ENCODE measurements at regions not wholly inside any gene's neighbourhood (a gene's known extent, or its start where the extent isn't known, plus 50 kb on each side); places are given as distances from the start of the nearest gene placed in this dataset.

- Histone ChIP-seq H3K27ac (ENCODE audit: insufficient read length, low read depth, low read length) (no peak overlapping the region), H2BK15ac (ENCODE audit: low read depth, low read length) (no peak overlapping the region), H3K9me3 (ENCODE audit: control insufficient read depth, low read depth, low read length) (no peaks in the 10 kb centered on the region), H4K5ac (ENCODE audit: insufficient read length, low read depth, low read length) (no peak overlapping the region), H3K27me3 (ENCODE audit: insufficient read depth, low read length) (no peaks in the 10 kb centered on the region), H3K4me2 (ENCODE audit: insufficient read depth, insufficient read length, low read length) (no peak overlapping the region), H3T11ph (ENCODE audit: low read length) (no peak overlapping the region), H3K79me1 (ENCODE audit: insufficient read depth, low read depth, low read length, poor library complexity, severe bottlenecking) (no peaks in the 10 kb centered on the region), H3K79me2 (ENCODE audit: insufficient read depth, low read length) (no peaks in the 10 kb centered on the region), H4K91ac (ENCODE audit: insufficient read length, low read depth, low read length) (no peak overlapping the region), H3K18ac (ENCODE audit: insufficient read length, low read depth, low read length) (no peak overlapping the region), H3K56ac (ENCODE audit: insufficient read length, low read depth, low read length) (no peak overlapping the region), H3K4ac (ENCODE audit: low read depth, low read length) (no peak overlapping the region), H3K23me2 (ENCODE audit: insufficient read length, low read depth, low read length, poor library complexity, severe bottlenecking) (no peaks in the 10 kb centered on the region), H2BK20ac (ENCODE audit: low read depth, low read length, poor library complexity, severe bottlenecking) (no peak overlapping the region), H2BK5ac (ENCODE audit: insufficient read length, low read length) (no peak overlapping the region), H3K14ac (ENCODE audit: insufficient read depth, low read length) (no peak overlapping the region), H4K20me1 (ENCODE audit: control insufficient read depth, insufficient read depth, insufficient read length) (no peaks in the 10 kb centered on the region), H2BK120ac (ENCODE audit: low read depth, low read length, poor library complexity, severe bottlenecking) (no peak overlapping the region), H4K8ac (replicated peaks; ENCODE audit: insufficient read length, low read depth, low read length) (no peak overlapping the region), H3K4me1 (ENCODE audit: insufficient read depth, low read length) (no peaks in the 10 kb centered on the region; the same call in 1 of the 2 replicates), H3K23ac (ENCODE audit: insufficient read length, low read depth, low read length) (no peak overlapping the region), H2BK12ac (ENCODE audit: insufficient read length, low read depth, low read length) (no peak overlapping the region), H2AFZ (ENCODE audit: low read length) (no peak overlapping the region), H3K9ac (ENCODE audit: extremely low read depth, insufficient read length, low read length) (no peak overlapping the region), H2AK5ac (ENCODE audit: insufficient read length, low read length) (no peak overlapping the region)
- Mint-ChIP-seq H3K9me3 (no peaks in the 10 kb centered on the region), H3K27ac (no peak overlapping the region), H3K4me1 (peaks cover 5 to 7% of the 10 kb centered on the region in 2 experiments), H3K36me3 (ENCODE audit: insufficient read depth in 1 of 3, low read depth in 3 of 3) (no peaks in the 10 kb centered on the region), H3K27me3 (ENCODE audit: low read depth) (no peaks in the 10 kb centered on the region), H3K4me3 (no peak overlapping the region)
- no peak for TF ChIP-seq CTCF (conservative IDR thresholded peaks at IDR 0.05)
- DNase-seq, result no peak
- no CpG with 5 or more reads among the region's 2 CpGs for WGBS (ENCODE audit: extremely low coverage, insufficient read length, low lambda C conversion rate)
Observed at GRCh38 chr11:80724366-80724765, 1283.5 kb upstream of the TENM4 start.

All from H9 (cell line).